GM11168 (cell line): ENCODE measurements at regions not wholly inside any gene's neighbourhood (a gene's known extent, or its start where the extent isn't known, plus 50 kb on each side); places are given as distances from the start of the nearest gene placed in this dataset.

Source experiments
- in situ Hi-C: fragments of 300-500 bp; cut with MboI; formaldehyde crosslinking; loops from one replicate; pipeline ENCODE4 v1.12.0; 2022; ENCODE audit warnings: low sequenced_read_pairs; ENCODE audit not compliant: unreplicated experiment

GRCh38 chr6:148112851-148113319, 229.8 kb upstream of the SASH1 start:
- in situ Hi-C loops = no loop called here

GRCh38 chr6:148116001-148116400, 226.6 kb upstream of the SASH1 start:
- in situ Hi-C loops = no loop called here

GRCh38 chr6:148118244-148118643, 224.4 kb upstream of the SASH1 start:
- in situ Hi-C loops = no loop called here

- in situ Hi-C loops = no loop called here
Measured at GRCh38 chr6:148128014-148128730, 214.5 kb upstream of the SASH1 start.

- in situ Hi-C loops = no loop called here
Measured at GRCh38 chr6:148134592-148134991, 208.0 kb upstream of the SASH1 start.

- in situ Hi-C loops = no loop called here
Measured at GRCh38 chr6:148136586-148136985, 206.1 kb upstream of the SASH1 start.

GRCh38 chr6:148137652-148138051, 205.0 kb upstream of the SASH1 start:
- in situ Hi-C loops = no loop called here

GRCh38 chr6:148138573-148138972, 204.1 kb upstream of the SASH1 start:
- in situ Hi-C loops = no loop called here

GRCh38 chr6:148140772-148141557, 201.7 kb upstream of the SASH1 start:
- in situ Hi-C loops = no loop called here

- in situ Hi-C loops = no loop called here
Measured at GRCh38 chr6:148142821-148143220, 199.8 kb upstream of the SASH1 start.

- in situ Hi-C loops = no loop called here
Measured at GRCh38 chr6:148143771-148144170, 198.9 kb upstream of the SASH1 start.

- in situ Hi-C loops = no loop called here
Measured at GRCh38 chr6:148144917-148145521, 197.6 kb upstream of the SASH1 start.

- in situ Hi-C loops = no loop called here
Measured at GRCh38 chr6:148146717-148147462, 195.7 kb upstream of the SASH1 start.

- in situ Hi-C loops = no loop called here
Measured at GRCh38 chr6:148147463-148147830, 195.2 kb upstream of the SASH1 start.

- in situ Hi-C loops = loop anchor here (25.0 kb wide), 2 partner anchors 310 to 665 kb away; no protein-coding TSS in a partner anchor
Measured at GRCh38 chr6:148151896-148152643, 190.6 kb upstream of the SASH1 start.

- in situ Hi-C loops = loop anchor here (25.0 kb wide), 2 partner anchors 308 to 667 kb away; no protein-coding TSS in a partner anchor
Measured at GRCh38 chr6:148154668-148155067, 188.0 kb upstream of the SASH1 start.

- in situ Hi-C loops = loop anchor here (25.0 kb wide), 2 partner anchors 307 to 668 kb away; no protein-coding TSS in a partner anchor
Measured at GRCh38 chr6:148155293-148155692, 187.3 kb upstream of the SASH1 start.

GRCh38 chr6:148157841-148158240, 184.8 kb upstream of the SASH1 start:
- in situ Hi-C loops = loop anchor here (25.0 kb wide), 2 partner anchors 304 to 671 kb away; no protein-coding TSS in a partner anchor

GRCh38 chr6:148164645-148165044, 178.0 kb upstream of the SASH1 start:
- in situ Hi-C loops = loop anchor here (25.0 kb wide), 2 partner anchors 298 to 677 kb away; no protein-coding TSS in a partner anchor
